Loucy (cell line): ENCODE measurements at regions not wholly inside any gene's neighbourhood (a gene's known extent, or its start where the extent isn't known, plus 50 kb on each side); places are given as distances from the start of the nearest gene placed in this dataset.

Experiments
- CTCF ChIP-seq: fragments of 200-600 bp; sonication (generic); conservative IDR thresholded peaks from 2 replicates; pipeline ENCODE4 v1.5.1; 2014; ENCODE audit warnings: mild to moderate bottlenecking, antibody characterized with exemption, low read length
- EZH2phosphoT487 ChIP-seq: fragments of 200-600 bp; IDR thresholded peaks from 2 replicates; pipeline ENCODE4 v1.6.1; 2018; ENCODE audit warnings: antibody characterized with exemption, mild to moderate bottlenecking, moderate library complexity, borderline replicate concordance

DNA sequence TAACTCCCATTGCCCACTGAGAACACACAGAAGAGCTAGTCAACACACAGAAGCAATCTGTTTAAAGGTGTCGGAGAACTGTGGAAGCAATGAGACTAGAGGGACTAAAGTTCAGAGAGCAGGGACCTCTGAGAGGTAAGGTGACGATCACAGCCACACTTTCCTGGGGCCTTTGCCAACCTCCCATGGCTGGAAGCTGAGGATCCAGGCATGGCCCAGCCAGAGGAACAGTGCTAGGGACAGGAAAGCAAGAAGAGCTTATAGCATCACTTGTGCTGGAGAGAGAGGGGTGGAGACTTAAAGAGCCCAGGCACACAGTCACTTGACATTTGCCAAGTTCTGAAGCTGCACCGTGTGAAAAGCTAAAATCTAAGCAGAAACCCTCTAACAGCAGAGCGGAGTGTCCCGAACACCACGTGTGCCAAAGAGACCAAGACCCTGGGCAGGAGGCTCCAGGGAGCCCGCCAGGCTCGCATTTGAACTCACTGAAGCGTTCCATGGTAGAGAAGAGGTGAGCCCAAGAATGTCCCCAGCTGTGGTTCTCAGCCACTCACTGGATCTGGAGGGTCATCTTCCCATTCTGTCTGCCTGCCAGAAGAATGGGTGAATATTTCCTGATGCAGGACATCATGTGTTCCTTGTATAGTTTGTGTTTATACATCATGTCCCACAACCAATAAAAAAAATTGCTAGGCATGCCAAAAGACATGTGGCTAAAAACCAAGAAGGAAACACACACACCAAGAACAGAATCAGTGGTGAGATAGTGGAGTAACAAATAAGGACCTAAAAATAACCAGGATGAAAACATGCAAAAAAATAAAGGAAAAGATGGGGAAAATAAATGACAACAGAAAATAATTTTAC, 174.0 kb upstream of the C14orf180 start:
- TF ChIP-seq CTCF: no peak
- TF ChIP-seq EZH2phosphoT487: no peak
